ENCODE measurements at regions not wholly inside any gene's neighbourhood (a gene's known extent, or its start where the extent isn't known, plus 50 kb on each side); places are given as distances from the start of the nearest gene placed in this dataset.

DNA sequence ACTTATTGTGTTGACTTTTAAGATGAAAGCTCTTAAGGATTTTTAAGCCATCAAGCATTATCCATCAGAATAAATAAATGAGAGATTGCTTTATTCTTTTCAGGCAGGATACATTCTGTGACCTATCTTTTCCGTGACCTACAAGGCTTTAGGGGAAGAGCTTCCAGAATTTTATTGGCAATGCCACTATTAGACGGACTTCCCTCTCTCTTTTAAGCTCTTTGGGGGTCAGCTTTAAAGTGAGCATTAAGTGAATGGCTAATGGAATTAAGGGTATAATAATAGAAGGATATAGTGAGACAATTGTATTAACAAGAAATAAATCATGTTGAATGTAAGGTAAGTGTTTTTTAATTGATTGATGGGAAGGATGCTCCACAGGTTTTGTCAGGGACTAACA, 273.7 kb downstream of the GPAT3 start:
- Histone ChIP-seq H3K9me2 (replicated peaks; ENCODE audit: insufficient read depth, low read length) (no peaks in the 10 kb centered on the region), H3K36me3 (ENCODE audit: low read length) (no peaks in the 10 kb centered on the region), H3K4me2 (ENCODE audit: low read depth, low read length, poor library complexity, severe bottlenecking) (no peak overlapping the region), H3K27me3 (ENCODE audit: low read length) (no peaks in the 10 kb centered on the region), H2AFZ (ENCODE audit: low read depth, low read length, severe bottlenecking) (no peak overlapping the region), H4K20me1 (ENCODE audit: low read depth, low read length) (no peaks in the 10 kb centered on the region), H3F3A (ENCODE audit: insufficient read depth) (no peaks in the 10 kb centered on the region), H3K4me3 (ENCODE audit: insufficient read depth, low read length, poor library complexity, severe bottlenecking) (no peak overlapping the region), H3K79me2 (ENCODE audit: insufficient read depth, low read length) (no peaks in the 10 kb centered on the region), H3K9ac (ENCODE audit: low read length) (no peak overlapping the region), H3K9me3 (ENCODE audit: insufficient read depth, low read length) (no peaks in the 10 kb centered on the region), H3K27ac (ENCODE audit: low read depth, low read length) (no peak overlapping the region)
- TF ChIP-seq, protein P1, sequence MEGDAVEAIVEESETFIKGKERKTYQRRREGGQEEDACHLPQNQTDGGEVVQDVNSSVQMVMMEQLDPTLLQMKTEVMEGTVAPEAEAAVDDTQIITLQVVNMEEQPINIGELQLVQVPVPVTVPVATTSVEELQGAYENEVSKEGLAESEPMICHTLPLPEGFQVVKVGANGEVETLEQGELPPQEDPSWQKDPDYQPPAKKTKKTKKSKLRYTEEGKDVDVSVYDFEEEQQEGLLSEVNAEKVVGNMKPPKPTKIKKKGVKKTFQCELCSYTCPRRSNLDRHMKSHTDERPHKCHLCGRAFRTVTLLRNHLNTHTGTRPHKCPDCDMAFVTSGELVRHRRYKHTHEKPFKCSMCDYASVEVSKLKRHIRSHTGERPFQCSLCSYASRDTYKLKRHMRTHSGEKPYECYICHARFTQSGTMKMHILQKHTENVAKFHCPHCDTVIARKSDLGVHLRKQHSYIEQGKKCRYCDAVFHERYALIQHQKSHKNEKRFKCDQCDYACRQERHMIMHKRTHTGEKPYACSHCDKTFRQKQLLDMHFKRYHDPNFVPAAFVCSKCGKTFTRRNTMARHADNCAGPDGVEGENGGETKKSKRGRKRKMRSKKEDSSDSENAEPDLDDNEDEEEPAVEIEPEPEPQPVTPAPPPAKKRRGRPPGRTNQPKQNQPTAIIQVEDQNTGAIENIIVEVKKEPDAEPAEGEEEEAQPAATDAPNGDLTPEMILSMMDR (IDR thresholded peaks at IDR 0.05; ENCODE audit: insufficient read depth, low read length, poor library complexity, severe bottlenecking): no peak
- TF ChIP-seq EZH2phosphoT487 (conservative IDR thresholded peaks at IDR 0.05; ENCODE audit: low read length): no peak

DNA sequence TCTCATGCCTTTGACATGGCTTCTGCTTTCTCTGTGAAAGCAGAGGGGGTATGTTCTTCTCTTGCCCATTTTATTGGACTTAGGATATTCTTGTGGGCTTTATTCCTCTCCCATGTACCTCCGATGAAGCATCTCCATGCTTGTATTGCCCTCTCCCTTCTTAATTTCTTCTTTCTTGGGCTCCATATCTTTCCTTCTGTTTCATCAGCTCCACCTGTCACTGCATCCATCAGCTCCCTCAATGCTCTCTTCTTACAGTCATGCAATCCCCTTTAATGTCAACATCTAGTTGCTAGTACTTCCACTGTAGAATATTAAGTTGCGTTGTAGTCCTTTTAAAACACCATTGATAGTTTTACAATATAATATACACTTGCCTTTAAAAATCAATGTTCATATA, 257.6 kb downstream of the GPAT3 start:
- no peaks in the 10 kb centered on the region for H3K27me3 ChIP-seq (ENCODE audit: low read length)
- H4K20me1 ChIP-seq (ENCODE audit: low read depth, low read length): no peaks in the 10 kb centered on the region
- H3F3A ChIP-seq (ENCODE audit: insufficient read depth): no peaks in the 10 kb centered on the region
- no peaks in the 10 kb centered on the region for H3K79me2 ChIP-seq (ENCODE audit: insufficient read depth, low read length)
- H3K9me3 ChIP-seq (ENCODE audit: insufficient read depth, low read length): no peaks in the 10 kb centered on the region
- H3K4me3 ChIP-seq (ENCODE audit: insufficient read depth, low read length, poor library complexity, severe bottlenecking): no peak overlapping the region
- no peak overlapping the region for H3K4me2 ChIP-seq (ENCODE audit: low read depth, low read length, poor library complexity, severe bottlenecking)
- H3K36me3 ChIP-seq (ENCODE audit: low read length): no peaks in the 10 kb centered on the region
- TF ChIP-seq EZH2phosphoT487 (conservative IDR thresholded peaks at IDR 0.05; ENCODE audit: low read length): no peak
- TF ChIP-seq, protein P1 (IDR thresholded peaks at IDR 0.05; ENCODE audit: insufficient read depth, low read length, poor library complexity, severe bottlenecking): no peak
- H3K27ac ChIP-seq (ENCODE audit: low read depth, low read length): no peak overlapping the region
- H2AFZ ChIP-seq (ENCODE audit: low read depth, low read length, severe bottlenecking): no peak overlapping the region
- no peaks in the 10 kb centered on the region for H3K9me2 ChIP-seq (replicated peaks; ENCODE audit: insufficient read depth, low read length)
- H3K9ac ChIP-seq (ENCODE audit: low read length): no peak overlapping the region

DNA sequence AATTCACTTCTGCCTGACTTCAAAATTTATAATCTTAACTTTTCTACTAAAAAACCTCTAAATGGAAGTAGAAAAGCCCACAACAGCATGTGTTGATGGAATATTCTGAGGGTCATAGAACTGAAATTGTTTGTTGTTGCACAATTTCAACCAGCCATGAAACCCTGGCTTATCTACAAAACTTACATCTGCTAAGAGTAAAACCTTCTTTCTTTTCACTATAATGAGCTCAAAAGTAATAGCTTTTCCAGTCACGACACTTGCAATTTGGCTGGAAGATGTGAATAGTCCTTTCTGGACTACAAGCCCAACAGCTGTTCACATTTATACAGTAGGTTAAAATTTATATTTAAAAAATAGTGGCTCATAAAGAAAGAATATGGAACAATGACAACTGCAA, 250.0 kb downstream of the GPAT3 start:
- no peaks in the 10 kb centered on the region for H4K20me1 ChIP-seq (ENCODE audit: low read depth, low read length)
- TF ChIP-seq, protein P1 (IDR thresholded peaks at IDR 0.05; ENCODE audit: insufficient read depth, low read length, poor library complexity, severe bottlenecking): no peak
- TF ChIP-seq EZH2phosphoT487 (conservative IDR thresholded peaks at IDR 0.05; ENCODE audit: low read length): no peak
- H3K4me2 ChIP-seq (ENCODE audit: low read depth, low read length, poor library complexity, severe bottlenecking): no peak overlapping the region
- no peaks in the 10 kb centered on the region for H3K9me2 ChIP-seq (replicated peaks; ENCODE audit: insufficient read depth, low read length)
- H3K4me3 ChIP-seq (ENCODE audit: insufficient read depth, low read length, poor library complexity, severe bottlenecking): no peak overlapping the region
- H3K27me3 ChIP-seq (ENCODE audit: low read length): no peaks in the 10 kb centered on the region
- H2AFZ ChIP-seq (ENCODE audit: low read depth, low read length, severe bottlenecking): no peak overlapping the region
- no peaks in the 10 kb centered on the region for H3F3A ChIP-seq (ENCODE audit: insufficient read depth)
- no peak overlapping the region for H3K9ac ChIP-seq (ENCODE audit: low read length)
- no peaks in the 10 kb centered on the region for H3K79me2 ChIP-seq (ENCODE audit: insufficient read depth, low read length)
- H3K9me3 ChIP-seq (ENCODE audit: insufficient read depth, low read length): no peaks in the 10 kb centered on the region
- H3K27ac ChIP-seq (ENCODE audit: low read depth, low read length): no peak overlapping the region
- no peaks in the 10 kb centered on the region for H3K36me3 ChIP-seq (ENCODE audit: low read length)

All from SU-DHL-6 (cell line).